HG02571 (cell line): ENCODE measurements at regions not wholly inside any gene's neighbourhood (a gene's known extent, or its start where the extent isn't known, plus 50 kb on each side); places are given as distances from the start of the nearest gene placed in this dataset.
"Not testable (repeated sequence)": the region's sequence is repeated elsewhere in the genome, so short reads cannot be mapped to it uniquely, and the experiment has no call there.

Source experiments
- ATAC-seq: cut with Tn5 transposase; IDR thresholded peaks from one replicate; pipeline ENCODE4 v1.9.1; 2021; ENCODE audit warnings: mild to moderate bottlenecking, moderate library complexity; ENCODE audit not compliant: unreplicated experiment

- ATAC-seq: no peak
Measured at GRCh38 chrX:12042615-12043014, 95.7 kb upstream of the FRMPD4 start.

DNA sequence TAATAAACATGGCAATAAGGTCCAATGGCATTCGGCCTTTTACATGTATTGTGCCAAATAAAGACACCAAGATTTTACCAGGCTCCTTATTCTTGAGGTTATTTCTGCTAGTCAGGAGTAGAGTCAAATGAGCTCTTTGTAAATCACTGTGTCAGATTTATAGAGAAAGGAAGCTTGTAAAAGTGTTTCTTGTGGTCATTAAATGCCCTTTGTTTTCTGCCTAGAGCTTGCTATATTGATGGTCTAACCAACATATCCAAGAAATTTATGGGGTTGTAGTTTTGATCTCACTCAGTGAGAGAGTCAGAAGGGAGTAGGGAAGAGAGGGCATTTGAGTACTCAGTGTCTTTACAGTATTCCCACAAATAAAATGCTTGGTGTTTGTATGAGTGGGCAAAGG is 86.2 kb upstream of the FRMPD4 start:
- ATAC-seq: no peak

DNA sequence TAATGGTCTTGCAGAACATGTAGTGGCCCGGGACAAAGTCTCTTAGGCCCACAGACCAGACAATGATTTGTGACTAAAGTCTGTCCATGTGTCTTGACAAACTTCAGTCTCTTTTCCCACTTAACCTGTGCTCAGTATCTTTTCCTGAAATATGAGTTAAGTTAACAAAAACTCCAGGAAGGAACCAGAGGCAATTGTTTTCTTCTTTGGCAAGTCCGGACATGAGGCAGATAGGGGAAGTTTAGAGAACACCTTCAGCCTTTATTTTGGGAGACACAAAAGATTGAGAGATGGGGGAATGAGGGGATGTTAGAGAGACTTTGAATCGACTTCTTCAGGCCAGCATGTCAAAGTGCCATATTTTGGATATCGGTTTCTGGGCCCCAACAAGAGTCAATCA is 80.2 kb upstream of the FRMPD4 start:
- ATAC-seq: no peak

DNA sequence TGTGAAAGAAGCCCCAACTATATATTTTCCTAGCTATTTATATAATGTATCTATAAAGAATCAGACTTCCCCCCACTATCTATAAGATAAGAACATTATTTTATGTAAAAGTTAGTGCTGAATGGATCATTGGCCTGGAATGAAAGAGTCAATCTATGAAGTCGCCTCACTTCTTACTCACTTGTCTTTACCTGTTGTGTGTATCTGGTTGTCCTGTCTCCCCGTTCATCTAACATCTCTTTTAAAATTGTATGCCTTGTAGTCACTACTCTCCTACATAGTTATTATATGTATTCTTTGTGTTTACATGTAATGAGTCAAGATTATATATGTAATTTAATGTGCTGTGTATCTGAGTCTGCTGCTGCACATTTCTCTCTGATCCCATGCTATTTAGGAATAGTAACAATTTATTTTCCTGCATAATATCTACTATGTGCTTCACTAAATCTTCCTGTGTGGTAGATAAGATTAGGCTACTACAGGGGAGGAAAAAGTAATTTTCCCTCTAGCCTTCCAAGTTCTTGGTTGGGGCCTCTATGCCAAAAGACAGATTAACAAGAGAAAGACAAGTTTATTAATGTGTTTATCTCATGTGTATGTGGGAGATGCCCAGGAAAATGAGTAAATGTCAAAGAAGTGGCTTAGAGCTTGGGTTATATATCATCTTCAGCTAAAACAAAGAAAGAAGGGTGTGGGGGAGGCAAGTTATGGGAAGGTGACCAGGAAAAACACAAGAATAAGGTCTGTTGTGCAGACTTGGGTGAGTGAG is 77.6 kb upstream of the FRMPD4 start:
- ATAC-seq: no peak

DNA sequence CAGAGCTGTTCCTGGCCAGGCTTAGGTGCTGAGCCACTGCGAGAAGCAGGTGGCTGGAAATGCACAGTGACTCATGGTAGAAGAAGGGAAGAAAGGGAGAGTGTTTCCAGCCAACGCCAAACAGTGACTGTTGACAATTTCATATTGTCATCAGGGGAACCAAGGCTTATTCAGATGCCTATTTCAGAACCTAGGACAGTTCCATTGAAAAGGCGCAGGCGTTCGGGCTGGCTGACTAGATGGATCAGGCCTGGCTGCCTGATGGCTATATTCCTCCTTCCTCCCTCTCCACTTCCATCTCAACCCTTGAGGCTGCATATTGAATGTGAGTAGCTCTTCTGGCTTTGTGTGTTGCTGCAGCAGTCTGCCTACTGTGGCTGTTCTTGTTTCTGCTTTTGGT is 73.0 kb upstream of the FRMPD4 start:
- ATAC-seq: no peak

DNA sequence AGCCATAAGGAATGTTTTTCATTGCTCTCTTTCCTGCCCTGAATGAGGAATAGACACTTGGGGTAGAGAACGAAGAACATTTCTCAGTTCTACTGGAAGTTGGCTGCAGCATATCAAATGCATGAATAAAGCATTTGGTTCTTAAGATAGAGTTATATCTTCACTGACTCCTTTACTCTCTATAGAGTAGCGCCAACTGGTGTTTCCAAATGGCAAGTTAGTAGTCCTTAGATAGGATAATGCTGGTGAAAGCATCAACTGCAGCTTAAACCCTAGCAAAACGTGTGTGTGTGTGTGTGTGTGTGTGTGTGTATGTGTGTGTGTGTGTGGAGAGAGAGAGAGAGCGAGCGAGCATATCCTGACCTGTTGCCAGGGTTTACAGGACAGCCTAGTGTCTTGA is 62.2 kb upstream of the FRMPD4 start:
- no peak for ATAC-seq

- no peak for ATAC-seq
Measured at GRCh38 chrX:12080265-12080664, 58.0 kb upstream of the FRMPD4 start.

DNA sequence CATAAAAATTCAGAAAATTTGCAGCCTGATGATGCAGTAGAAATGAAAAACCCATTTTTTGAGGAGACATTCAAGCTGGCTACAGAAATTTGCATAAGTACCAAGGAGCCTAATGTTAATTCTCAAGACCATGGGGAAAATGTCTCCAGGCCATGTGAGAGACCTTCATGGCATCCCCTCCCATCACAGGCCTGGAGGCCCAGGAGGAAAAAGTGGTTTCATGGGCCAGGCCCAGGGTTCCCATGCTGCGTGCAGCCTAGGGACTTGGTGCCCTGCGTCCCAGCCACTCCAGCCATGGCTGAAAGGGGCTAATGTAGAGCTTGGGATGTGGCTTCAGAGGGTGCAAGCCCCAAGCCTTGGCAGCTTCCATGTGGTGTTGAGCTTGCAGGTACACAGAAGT is 55.3 kb upstream of the FRMPD4 start:
- not testable (repeated sequence) for ATAC-seq
